ENCODE measurements at regions not wholly inside any gene's neighbourhood (a gene's known extent, or its start where the extent isn't known, plus 50 kb on each side); places are given as distances from the start of the nearest gene placed in this dataset.

DNA sequence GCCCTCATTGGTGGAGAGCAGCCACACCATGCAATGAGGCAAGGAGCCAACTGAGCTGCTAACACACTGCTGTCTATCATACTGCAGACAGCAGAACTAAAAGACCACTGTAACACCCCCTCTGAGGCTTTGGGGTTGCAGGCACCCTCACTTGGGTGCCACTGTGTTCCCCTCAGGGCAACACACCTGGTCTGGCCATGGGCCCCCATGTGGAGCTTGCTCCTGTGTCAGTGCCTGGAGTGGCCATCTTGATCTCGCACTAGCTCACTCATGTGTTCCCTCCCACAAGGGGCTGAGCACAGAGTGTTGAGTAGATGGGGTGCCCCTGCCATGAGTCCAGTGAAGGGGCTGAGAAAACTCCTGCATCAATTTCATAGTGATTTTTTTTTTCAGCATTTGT, 532.4 kb upstream of the FTMT start:
- TF ChIP-seq GATA3 (IDR thresholded peaks at IDR 0.05; ENCODE audit: low read depth, low read length) (no peak), GATA2 (IDR thresholded peaks at IDR 0.05; ENCODE audit: low read depth, low read length) (no peak)

All from SH-SY5Y (cell line).